K562 (cell line): ENCODE measurements at regions not wholly inside any gene's neighbourhood (a gene's known extent, or its start where the extent isn't known, plus 50 kb on each side); places are given as distances from the start of the nearest gene placed in this dataset.
A peak's percentile ranks its signal among the peaks of the same experiment; 100 is the strongest.

ENCODE experiments used
- CBX3 ChIP-seq, 2 experiments: IDR thresholded peaks; 1 replicate in 1 of 2; 2 replicates in 1 of 2; pipeline ENCODE4 v1.6.1; 2012; ENCODE audit warnings: inconsistent platforms in 2 of 2, low read length in 2 of 2, borderline replicate concordance in 1 of 2, control low read depth in 1 of 2
- ETV6 ChIP-seq, 3 experiments: fragments of 150-350 bp in 1 of 3; sonication (generic) in 1 of 3; formaldehyde crosslinking in 1 of 3; IDR thresholded peaks; 2 replicates each; pipeline versions ENCODE4 v1.6.1 to v1.8.0; 2014 to 2022; ENCODE audit warnings: borderline replicate concordance in 2 of 3, low read depth in 2 of 3, antibody characterized with exemption in 1 of 3, low read length in 1 of 3, mild to moderate bottlenecking in 1 of 3, missing genetic modification reagents in 1 of 3
- L3MBTL2 ChIP-seq: fragments of 450-650 bp; IDR thresholded peaks from 2 replicates; pipeline ENCODE4 v1.6.1; 2016; ENCODE audit warnings: mild to moderate bottlenecking, moderate library complexity
- NFIX ChIP-seq: fragments of 250-450 bp; sonication (Bioruptor Pico); IDR thresholded peaks from 2 replicates; pipeline ENCODE4 v1.4.0; 2020; ENCODE audit warnings: low read depth, mild to moderate bottlenecking, moderate library complexity
- NRF1 ChIP-seq, 2 experiments: fragments of 450-650 bp; IDR thresholded peaks in 1 of 2; conservative IDR thresholded peaks in 1 of 2; 2 replicates each; pipeline ENCODE4 v1.6.1; 2014; ENCODE audit warnings: mild to moderate bottlenecking in 2 of 2
- SLC30A9 ChIP-seq: fragments of 250-450 bp; sonication (Bioruptor Pico); IDR thresholded peaks from 2 replicates; pipeline ENCODE4 v1.8.0; 2022; ENCODE audit warnings: mild to moderate bottlenecking, moderate library complexity
- ZNF584 ChIP-seq: fragments of 200-800 bp; sonication (Bioruptor generic); IDR thresholded peaks from 2 replicates; pipeline ENCODE4 v1.6.1; 2016; ENCODE audit warnings: low read depth, mild to moderate bottlenecking, missing genetic modification characterization, missing compliant biosample characterization
- TF ChIP-seq, protein P1 (sequence below): sonication (generic); formaldehyde crosslinking; IDR thresholded peaks from 2 replicates; pipeline ENCODE4 v1.9.0; 2022; ENCODE audit warnings: mild to moderate bottlenecking, missing genetic modification reagents
- TF ChIP-seq, protein P2 (sequence below): fragments of 450-650 bp; IDR thresholded peaks from 2 replicates; pipeline ENCODE4 v1.6.1; 2016; ENCODE audit warnings: mild to moderate bottlenecking, moderate library complexity
- TF ChIP-seq, protein P3 (sequence below): fragments of 250-450 bp; sonication (Bioruptor Pico); IDR thresholded peaks from 2 replicates; pipeline ENCODE4 v1.5.0; 2021
- TF ChIP-seq, protein P4 (sequence below): fragments of 450-650 bp; IDR thresholded peaks from 2 replicates; pipeline ENCODE4 v1.7.1; 2018; ENCODE audit warnings: mild to moderate bottlenecking, low read depth; ENCODE audit not compliant: partially characterized antibody

DNA sequence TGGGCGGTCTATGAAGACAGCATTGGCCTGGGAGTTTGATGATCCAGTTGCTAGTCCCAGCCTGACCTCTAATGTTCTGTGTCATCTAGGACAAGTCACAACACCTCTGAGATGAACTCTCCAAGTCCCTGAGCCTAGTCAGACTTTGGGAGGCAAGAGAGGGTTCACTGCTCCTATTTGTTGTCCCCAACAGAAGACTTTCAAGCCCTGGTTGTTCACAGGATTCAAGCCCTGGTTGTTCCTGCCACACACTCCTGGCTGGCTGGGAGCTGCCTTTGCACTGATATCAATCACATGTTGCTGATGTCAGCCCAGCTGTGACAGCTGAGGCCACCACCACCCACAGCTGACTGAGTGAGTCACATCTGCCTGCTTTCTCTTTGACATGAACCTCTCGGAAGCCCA, 253.2 kb upstream of the RASGEF1B start (continued):
- TF ChIP-seq CBX3 (IDR thresholded peaks at IDR 0.05; ENCODE audit: borderline replicate concordance in 1 of 2, low read length in 2 of 2) (peak in 1 of 2 experiments; percentile 51; a peak in 1 of 3 replicates), NFIX (no peak), ETV6 (IDR thresholded peaks at IDR 0.05; ENCODE audit: borderline replicate concordance in 1 of 2, low read depth in 2 of 2, low read length in 1 of 2) (peak in 1 of 2 experiments; percentile 19; a peak in 1 of 4 replicates), ETV6 (CRISPR knock-in tag; IDR thresholded peaks at IDR 0.05; ENCODE audit: borderline replicate concordance) (no peak), ZNF584 (CRISPR knock-in tag) (no peak), L3MBTL2 (peak; percentile 64), SLC30A9 (no peak), NRF1 (conservative IDR thresholded peaks at IDR 0.05 in 1 of 2, IDR thresholded peaks at IDR 0.05 in 1 of 2) (0 out of 4 replicates have a peak, but pooled peaks of 1 of the 2 experiments have one; percentile 19)
- TF ChIP-seq, protein P1, sequence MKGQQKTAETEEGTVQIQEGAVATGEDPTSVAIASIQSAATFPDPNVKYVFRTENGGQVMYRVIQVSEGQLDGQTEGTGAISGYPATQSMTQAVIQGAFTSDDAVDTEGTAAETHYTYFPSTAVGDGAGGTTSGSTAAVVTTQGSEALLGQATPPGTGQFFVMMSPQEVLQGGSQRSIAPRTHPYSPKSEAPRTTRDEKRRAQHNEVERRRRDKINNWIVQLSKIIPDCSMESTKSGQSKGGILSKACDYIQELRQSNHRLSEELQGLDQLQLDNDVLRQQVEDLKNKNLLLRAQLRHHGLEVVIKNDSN (CRISPR knock-in tag), result peak; percentile 71
- TF ChIP-seq, protein P2, sequence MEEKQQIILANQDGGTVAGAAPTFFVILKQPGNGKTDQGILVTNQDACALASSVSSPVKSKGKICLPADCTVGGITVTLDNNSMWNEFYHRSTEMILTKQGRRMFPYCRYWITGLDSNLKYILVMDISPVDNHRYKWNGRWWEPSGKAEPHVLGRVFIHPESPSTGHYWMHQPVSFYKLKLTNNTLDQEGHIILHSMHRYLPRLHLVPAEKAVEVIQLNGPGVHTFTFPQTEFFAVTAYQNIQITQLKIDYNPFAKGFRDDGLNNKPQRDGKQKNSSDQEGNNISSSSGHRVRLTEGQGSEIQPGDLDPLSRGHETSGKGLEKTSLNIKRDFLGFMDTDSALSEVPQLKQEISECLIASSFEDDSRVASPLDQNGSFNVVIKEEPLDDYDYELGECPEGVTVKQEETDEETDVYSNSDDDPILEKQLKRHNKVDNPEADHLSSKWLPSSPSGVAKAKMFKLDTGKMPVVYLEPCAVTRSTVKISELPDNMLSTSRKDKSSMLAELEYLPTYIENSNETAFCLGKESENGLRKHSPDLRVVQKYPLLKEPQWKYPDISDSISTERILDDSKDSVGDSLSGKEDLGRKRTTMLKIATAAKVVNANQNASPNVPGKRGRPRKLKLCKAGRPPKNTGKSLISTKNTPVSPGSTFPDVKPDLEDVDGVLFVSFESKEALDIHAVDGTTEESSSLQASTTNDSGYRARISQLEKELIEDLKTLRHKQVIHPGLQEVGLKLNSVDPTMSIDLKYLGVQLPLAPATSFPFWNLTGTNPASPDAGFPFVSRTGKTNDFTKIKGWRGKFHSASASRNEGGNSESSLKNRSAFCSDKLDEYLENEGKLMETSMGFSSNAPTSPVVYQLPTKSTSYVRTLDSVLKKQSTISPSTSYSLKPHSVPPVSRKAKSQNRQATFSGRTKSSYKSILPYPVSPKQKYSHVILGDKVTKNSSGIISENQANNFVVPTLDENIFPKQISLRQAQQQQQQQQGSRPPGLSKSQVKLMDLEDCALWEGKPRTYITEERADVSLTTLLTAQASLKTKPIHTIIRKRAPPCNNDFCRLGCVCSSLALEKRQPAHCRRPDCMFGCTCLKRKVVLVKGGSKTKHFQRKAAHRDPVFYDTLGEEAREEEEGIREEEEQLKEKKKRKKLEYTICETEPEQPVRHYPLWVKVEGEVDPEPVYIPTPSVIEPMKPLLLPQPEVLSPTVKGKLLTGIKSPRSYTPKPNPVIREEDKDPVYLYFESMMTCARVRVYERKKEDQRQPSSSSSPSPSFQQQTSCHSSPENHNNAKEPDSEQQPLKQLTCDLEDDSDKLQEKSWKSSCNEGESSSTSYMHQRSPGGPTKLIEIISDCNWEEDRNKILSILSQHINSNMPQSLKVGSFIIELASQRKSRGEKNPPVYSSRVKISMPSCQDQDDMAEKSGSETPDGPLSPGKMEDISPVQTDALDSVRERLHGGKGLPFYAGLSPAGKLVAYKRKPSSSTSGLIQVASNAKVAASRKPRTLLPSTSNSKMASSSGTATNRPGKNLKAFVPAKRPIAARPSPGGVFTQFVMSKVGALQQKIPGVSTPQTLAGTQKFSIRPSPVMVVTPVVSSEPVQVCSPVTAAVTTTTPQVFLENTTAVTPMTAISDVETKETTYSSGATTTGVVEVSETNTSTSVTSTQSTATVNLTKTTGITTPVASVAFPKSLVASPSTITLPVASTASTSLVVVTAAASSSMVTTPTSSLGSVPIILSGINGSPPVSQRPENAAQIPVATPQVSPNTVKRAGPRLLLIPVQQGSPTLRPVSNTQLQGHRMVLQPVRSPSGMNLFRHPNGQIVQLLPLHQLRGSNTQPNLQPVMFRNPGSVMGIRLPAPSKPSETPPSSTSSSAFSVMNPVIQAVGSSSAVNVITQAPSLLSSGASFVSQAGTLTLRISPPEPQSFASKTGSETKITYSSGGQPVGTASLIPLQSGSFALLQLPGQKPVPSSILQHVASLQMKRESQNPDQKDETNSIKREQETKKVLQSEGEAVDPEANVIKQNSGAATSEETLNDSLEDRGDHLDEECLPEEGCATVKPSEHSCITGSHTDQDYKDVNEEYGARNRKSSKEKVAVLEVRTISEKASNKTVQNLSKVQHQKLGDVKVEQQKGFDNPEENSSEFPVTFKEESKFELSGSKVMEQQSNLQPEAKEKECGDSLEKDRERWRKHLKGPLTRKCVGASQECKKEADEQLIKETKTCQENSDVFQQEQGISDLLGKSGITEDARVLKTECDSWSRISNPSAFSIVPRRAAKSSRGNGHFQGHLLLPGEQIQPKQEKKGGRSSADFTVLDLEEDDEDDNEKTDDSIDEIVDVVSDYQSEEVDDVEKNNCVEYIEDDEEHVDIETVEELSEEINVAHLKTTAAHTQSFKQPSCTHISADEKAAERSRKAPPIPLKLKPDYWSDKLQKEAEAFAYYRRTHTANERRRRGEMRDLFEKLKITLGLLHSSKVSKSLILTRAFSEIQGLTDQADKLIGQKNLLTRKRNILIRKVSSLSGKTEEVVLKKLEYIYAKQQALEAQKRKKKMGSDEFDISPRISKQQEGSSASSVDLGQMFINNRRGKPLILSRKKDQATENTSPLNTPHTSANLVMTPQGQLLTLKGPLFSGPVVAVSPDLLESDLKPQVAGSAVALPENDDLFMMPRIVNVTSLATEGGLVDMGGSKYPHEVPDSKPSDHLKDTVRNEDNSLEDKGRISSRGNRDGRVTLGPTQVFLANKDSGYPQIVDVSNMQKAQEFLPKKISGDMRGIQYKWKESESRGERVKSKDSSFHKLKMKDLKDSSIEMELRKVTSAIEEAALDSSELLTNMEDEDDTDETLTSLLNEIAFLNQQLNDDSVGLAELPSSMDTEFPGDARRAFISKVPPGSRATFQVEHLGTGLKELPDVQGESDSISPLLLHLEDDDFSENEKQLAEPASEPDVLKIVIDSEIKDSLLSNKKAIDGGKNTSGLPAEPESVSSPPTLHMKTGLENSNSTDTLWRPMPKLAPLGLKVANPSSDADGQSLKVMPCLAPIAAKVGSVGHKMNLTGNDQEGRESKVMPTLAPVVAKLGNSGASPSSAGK, result no peak
- TF ChIP-seq, protein P3, sequence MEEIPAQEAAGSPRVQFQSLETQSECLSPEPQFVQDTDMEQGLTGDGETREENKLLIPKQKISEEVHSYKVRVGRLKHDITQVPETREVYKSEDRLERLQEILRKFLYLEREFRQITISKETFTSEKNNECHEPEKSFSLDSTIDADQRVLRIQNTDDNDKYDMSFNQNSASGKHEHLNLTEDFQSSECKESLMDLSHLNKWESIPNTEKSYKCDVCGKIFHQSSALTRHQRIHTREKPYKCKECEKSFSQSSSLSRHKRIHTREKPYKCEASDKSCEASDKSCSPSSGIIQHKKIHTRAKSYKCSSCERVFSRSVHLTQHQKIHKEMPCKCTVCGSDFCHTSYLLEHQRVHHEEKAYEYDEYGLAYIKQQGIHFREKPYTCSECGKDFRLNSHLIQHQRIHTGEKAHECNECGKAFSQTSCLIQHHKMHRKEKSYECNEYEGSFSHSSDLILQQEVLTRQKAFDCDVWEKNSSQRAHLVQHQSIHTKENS, result no peak
- TF ChIP-seq, protein P4, sequence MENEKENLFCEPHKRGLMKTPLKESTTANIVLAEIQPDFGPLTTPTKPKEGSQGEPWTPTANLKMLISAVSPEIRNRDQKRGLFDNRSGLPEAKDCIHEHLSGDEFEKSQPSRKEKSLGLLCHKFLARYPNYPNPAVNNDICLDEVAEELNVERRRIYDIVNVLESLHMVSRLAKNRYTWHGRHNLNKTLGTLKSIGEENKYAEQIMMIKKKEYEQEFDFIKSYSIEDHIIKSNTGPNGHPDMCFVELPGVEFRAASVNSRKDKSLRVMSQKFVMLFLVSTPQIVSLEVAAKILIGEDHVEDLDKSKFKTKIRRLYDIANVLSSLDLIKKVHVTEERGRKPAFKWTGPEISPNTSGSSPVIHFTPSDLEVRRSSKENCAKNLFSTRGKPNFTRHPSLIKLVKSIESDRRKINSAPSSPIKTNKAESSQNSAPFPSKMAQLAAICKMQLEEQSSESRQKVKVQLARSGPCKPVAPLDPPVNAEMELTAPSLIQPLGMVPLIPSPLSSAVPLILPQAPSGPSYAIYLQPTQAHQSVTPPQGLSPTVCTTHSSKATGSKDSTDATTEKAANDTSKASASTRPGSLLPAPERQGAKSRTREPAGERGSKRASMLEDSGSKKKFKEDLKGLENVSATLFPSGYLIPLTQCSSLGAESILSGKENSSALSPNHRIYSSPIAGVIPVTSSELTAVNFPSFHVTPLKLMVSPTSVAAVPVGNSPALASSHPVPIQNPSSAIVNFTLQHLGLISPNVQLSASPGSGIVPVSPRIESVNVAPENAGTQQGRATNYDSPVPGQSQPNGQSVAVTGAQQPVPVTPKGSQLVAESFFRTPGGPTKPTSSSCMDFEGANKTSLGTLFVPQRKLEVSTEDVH, result no peak
